GM18909 (cell line): ENCODE measurements at regions not wholly inside any gene's neighbourhood (a gene's known extent, or its start where the extent isn't known, plus 50 kb on each side); places are given as distances from the start of the nearest gene placed in this dataset.
"Not testable (repeated sequence)": the region's sequence is repeated elsewhere in the genome, so short reads cannot be mapped to it uniquely, and the experiment has no call there.

Experiments used
- ATAC-seq: cut with Tn5 transposase; IDR thresholded peaks from one replicate; pipeline ENCODE4 v1.9.1; 2021; ENCODE audit warnings: mild to moderate bottlenecking; ENCODE audit not compliant: unreplicated experiment, poor library complexity

GRCh38 chr3:139113231-139113992 is 68.7 kb upstream of the PRR23C start:
- ATAC-seq, result no peak

DNA sequence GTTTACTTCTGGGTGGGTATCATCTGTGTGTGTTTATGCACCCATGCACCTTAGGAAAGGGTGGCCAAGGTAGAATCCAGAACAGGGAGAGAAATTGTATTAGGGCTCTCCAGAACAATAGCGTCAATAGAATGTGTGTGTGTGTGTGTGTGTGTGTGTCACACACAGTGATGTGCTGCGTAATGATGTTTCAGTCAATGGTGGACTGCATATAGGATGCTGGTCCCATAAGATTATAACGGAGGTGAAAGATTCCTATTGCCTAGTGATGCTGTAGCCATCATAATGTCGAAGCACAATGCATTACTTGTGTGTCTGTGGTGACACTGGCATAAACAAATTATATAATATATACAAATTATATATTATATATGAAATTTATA is 69.3 kb upstream of the PRR23C start:
- no peak for ATAC-seq

DNA sequence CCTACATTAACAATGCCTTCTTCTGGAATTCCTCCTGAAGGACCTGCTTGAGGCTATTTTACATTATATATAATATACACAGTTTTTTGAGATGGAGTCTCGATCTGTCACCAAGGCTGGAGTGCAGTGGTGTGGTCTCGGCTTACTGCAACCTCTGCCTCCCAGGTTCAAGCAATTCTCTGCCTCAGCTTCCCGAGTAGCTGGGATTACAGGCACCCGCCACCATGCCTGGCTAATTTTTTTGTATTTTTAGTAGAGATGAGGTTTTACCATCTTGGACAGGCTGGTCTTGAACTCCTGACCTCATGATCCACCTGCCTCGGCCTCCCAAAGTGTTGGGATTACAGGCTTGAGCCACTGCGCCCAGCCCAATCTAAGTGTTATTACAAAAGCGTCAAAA is 71.9 kb upstream of the PRR23C start:
- not testable (repeated sequence) for ATAC-seq

GRCh38 chr3:139117136-139117675 is 72.5 kb upstream of the PRR23C start:
- ATAC-seq, result no peak

GRCh38 chr3:139117883-139118760 is 73.4 kb upstream of the PRR23C start:
- no peak for ATAC-seq

DNA sequence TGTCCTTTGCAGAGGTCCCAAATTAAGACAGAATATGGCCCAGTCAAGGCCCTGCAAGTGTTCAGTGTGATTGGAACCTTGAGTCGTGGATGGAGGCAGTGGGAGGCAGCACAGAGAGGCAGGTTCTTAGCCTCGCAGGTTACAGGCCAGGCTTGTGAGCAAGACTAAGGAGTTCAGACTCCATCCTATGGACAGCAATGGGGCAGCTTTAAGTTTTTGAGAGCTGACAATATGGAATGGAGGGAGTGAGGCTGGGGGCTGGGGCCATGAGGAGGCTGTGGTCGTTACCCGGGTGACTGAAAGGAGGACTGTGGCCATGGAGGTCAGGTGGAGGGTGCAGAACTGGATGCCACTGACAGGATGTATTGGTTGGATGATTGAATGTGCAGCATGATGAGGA is 74.1 kb upstream of the PRR23C start:
- ATAC-seq, result no peak

DNA sequence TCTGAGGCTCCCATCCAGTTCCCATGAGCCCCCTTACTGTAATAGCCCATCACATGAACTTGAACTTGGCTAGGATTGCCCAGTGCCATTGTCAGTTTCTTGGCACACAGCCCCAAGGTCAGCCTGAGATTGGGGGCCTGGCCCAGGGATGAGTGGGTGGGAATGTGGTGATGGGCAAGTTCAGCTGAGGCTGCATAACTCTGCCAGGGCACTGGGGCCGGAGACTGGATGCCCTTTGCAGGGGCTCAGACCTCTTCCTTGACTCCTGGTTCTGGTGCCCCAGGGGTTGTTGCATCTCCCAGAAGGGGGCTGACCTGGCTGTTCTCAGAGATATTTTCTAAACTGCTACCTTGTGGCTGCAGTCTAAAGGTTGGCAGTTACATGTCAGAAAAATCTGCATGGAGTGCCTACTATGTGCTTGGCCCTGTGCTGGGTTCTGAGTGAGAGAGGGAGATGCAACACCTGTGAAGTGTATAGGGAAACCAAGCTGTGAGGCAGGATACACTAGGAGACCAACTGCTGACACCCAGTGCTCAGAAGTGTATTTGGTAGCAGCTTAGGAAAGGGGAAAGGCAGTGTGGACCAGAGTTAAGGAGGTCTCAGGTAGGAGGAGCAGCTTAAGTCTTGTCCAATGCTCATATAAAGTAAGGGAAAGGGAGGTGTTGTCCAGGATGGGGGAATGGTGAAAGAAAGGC is 74.8 kb upstream of the PRR23C start:
- ATAC-seq, result no peak

- ATAC-seq, result no peak
Measured at GRCh38 chr3:139120086-139121056, 75.7 kb upstream of the PRR23C start.

DNA sequence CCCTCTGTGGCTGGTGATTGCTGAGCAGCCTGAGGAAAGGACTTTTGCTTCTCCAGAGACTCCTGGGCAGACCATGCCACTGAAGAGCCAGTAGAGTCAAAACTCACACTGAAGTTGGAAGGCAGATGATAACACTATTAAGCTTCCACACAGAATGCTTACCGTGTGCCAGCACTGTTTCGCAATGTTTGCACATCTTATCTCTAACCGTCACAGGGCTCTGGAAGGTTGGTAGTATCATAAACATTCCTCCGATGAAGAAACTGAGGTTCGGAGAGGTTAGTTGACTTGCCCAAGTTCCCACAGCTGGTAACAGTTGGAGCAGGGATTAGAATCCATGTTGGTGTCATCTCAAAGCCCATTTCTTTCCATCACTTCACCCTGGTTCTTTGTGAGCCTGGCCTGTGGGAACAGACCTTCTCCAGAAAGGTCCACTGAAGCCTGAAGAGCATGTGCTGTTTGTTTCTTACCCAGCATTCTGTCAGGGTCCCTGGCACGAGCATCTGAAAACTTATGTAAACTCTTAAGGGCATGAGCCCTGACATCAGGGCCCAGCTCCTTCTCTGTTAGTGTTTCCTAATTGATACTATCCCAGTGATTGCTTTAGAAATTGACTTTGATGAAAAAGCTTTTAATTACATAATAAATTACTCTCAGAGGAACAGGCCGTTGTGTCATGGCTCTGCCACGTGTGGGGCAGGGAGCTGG is 77.0 kb upstream of the PRR23C start:
- ATAC-seq, result no peak

DNA sequence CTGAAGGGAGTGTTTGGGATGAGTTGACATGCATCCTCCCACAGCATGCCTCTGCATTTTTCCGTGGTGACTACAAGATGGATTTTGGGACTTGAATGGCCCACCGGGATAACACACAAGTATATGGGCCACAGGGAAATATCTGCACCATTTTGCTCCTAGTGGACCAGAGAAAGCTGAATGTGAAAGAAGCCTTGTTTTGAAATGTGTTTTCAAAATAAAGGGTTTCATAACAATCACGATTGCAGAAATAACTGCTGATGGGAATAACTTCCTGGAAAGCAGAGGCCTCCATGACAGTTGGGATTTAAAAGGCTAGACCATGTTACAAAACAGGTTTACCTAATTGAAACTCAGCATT is 77.5 kb upstream of the PRR23C start:
- no peak for ATAC-seq

DNA sequence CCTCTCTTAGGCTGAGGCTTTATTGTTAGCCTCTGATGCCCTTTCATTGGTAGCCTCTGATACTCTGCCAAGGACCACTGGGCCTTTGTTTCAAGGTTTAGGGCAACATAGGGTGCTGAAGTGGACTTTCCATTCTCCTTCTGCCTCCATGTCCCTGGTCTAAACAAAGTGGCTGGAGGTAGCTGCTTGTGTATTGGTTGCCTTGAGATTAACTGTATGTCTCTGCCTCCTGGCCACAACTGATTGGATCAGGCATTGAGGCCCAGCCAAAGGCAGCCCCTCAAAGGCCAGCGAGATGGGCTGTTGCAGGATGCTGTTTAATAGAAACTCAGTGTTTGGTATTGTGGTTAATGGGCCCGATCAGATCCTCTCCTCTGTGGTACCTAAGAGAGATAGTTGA is 77.9 kb upstream of the PRR23C start:
- no peak for ATAC-seq

- ATAC-seq, result no peak
Measured at GRCh38 chr3:139123377-139124095, 78.8 kb upstream of the PRR23C start.

GRCh38 chr3:139124197-139124596 is 79.5 kb upstream of the PRR23C start:
- no peak for ATAC-seq

GRCh38 chr3:139127101-139127500 is 82.4 kb upstream of the PRR23C start:
- no peak for ATAC-seq

DNA sequence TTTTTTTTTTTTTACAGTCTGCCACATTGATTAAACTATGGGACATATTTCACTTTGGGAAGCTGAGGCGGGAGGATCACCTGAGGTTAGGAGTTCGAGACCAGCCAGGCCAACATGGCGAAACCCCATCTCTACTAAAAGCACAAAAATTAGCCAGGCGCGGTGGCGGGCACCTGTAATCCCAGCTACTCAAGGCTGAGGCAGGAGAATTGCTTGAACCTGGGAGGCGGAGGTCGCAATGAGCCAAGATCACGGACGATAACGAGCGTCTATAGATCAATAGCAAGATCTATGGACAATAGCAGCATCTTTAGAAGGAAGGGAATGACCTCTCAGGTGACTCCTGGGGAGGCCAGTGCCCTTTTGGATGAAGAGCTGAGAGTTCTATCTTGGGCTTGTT is 82.9 kb upstream of the PRR23C start:
- ATAC-seq, result not testable (repeated sequence)

GRCh38 chr3:139128803-139129202 is 84.1 kb upstream of the PRR23C start:
- ATAC-seq, result no peak

DNA sequence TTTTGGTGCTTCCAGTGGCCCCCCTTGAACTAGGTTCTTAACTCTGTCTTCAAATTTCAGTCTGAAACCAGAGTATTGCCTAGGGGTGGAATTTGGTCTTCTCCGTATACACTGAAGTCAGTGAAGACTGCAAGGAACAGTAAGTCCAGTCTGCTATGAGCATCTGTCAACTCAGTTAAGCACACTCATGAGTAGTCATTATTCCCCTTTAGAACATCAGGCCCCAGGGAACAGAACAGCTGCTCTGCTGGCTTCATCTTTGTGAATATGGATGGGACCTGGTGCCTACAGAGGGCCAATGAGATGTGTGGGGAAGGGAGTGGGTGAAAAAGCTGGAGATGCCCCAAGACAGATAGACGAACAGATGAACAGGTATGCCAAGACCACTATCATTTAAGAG is 85.2 kb upstream of the PRR23C start:
- no peak for ATAC-seq

GRCh38 chr3:139130390-139131140 is 85.9 kb upstream of the PRR23C start:
- no peak for ATAC-seq
